GM18870 (cell line): ENCODE measurements at regions not wholly inside any gene's neighbourhood (a gene's known extent, or its start where the extent isn't known, plus 50 kb on each side); places are given as distances from the start of the nearest gene placed in this dataset.

Experiments
- ATAC-seq: cut with Tn5 transposase; IDR thresholded peaks from one replicate; pipeline ENCODE4 v1.9.1; 2021; ENCODE audit warnings: moderate library complexity; ENCODE audit not compliant: unreplicated experiment

DNA sequence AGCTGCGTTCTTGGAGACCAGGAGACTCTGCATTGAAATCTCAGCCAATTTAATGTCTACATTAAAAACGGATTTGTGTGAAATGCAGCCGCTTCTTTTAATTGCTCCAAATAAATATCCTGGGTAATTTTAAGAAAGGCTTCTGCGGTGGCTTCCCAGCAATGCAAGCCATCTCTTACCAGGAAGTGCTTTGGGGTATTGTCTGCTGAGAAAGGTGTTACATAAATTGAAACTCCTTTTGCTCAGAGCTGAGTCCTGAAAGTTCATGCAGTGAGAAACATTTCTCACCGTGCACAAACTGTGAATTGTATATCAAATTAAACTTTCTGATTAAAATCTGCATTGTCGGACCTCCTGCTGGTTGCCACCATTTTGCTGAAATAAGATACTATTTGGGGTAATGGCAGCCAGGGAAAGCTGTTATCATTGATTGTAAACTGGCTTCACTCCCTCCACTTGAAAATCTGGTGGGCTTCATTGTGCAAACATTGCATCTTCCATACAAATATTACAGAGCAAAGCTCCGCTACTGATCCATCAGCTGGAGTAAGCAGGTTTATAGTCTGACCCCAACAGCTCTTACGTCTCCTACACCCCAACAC, 59.5 kb downstream of the ZIC5 start:
- ATAC-seq = no peak

DNA sequence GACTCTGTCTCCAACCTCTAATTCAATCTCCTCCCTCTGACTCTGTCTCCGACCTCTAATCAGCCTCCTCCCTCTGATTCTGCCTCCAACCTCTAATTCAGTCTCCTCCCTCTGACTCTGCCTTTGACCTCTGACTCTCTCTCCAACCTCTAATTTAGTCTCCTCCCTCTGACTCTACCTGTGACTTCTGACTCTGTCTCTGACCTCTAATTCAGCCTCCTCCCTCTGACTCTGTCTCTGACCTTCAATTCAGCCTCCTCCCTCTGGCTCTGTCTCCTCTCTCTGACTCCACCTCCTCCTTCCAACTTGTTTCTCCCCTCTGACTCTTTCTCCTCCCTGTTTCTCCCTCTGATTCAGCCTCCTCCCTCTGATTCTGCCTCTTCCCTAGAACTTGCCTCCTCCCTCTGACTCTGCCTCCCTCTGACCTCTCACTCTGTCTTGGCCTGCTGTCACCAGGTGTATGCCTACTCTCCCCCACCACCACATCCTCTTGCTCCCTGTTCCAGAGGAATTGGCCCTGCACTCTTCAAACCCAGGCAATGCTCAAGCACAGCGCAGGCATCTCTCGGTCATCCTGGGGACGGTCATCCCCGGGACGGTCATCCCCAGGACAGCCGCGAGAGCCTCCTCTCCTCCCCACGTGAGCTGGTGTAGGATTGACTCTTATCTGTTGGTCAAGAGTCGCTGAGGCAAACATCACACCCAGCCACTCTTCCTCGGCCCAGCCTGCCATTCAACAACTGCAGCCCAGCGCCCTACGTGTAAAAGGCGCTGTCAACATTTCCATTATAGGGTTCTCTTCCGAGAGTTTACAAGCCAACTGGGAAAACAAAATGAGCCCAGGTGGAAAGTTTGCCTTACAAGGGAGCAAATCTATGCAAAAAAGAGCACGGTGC, 60.2 kb downstream of the ZIC5 start:
- no peak for ATAC-seq

DNA sequence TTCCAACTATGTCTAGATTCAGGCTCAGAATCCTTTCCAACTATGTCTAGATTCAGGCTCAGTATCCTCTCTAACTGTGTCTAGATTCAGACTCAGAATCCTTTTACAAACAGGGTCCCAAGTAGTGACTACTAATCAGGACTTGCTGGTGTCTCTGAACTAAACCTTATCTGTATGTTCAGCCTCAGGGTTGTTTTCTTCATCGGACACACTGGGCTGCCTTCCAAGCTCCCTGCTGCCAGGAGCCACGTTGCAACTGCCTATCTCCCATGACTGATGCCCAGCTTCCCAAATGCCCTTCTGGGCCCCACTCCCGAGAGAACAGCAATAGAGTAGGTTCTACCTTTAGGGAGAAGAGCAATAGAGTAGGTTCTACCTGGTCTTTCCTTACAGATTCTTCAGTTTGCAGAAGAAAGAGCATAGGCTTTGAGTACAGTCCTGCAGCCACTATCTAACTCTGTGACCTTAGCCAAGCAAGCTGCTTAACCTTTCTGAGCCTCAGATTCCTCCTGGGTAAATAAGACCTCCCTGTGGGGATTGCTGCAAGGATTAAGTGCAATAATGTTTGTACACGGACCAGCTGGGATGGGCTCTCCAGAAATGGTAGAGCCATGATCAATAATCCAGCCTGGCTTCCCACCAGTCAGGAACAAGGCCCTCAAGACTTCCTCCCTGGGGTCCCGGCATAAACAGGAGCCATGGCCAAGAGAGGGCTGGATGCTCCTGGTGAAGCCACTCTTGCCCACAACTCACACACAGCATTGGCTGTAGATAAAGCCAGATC, 61.5 kb downstream of the ZIC5 start:
- ATAC-seq = no peak

- no peak for ATAC-seq
These were observed 62.3 kb downstream of the ZIC5 start for GRCh38 chr13:99909097-99909835.

DNA sequence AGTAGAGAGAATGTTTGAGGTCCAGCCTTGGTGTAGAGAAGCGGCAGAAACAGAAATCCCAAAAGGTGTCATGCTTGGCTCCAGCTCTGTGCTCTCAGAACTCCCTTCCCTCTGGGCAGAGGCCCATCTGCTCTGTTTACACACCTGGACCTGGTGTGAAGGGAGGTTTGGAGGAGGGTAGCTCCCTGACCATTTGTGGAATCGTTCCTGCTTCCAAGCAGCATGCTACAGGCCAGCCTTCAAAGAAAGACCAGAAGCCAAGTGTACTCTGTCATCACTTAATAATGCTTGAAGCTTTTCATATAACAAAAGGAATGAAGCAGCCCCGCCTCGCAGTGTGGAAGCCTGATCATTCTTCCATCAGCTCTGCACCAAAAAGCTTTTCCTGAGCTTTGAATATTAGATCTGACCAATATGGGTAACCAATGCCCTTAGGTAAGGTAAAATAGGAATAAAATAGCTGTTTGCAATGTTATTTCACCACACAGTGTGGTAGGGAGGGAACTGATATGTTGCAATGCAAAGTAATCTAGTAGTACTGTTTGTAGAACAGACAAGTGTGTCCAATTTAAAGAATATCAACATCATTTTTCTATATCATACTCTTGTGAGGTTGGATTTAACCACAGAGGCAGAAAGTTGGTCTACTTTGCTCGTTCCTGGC, 63.3 kb downstream of the ZIC5 start:
- ATAC-seq = no peak

DNA sequence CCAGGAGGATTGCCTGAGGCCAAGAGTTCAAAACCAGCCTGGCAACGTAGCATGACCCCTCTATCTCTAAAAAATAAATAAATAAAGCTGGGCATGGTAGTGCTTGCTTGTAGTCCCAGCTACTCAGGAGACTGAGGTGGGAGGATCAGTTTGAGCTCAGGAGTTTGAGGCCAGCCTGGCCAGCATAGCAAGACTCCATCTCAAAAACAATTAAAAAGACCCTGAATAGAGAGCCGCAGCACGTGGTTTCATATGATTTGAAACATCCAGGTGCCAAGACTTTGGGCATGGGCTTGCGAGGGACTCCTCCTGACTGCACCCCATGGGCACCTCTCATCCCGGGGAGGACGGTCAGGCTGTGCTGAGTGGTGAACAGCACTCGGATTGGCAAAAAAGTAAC, 63.9 kb downstream of the ZIC5 start:
- ATAC-seq = no peak

- ATAC-seq = no peak
These were observed 64.5 kb downstream of the ZIC5 start for GRCh38 chr13:99907038-99907437.

DNA sequence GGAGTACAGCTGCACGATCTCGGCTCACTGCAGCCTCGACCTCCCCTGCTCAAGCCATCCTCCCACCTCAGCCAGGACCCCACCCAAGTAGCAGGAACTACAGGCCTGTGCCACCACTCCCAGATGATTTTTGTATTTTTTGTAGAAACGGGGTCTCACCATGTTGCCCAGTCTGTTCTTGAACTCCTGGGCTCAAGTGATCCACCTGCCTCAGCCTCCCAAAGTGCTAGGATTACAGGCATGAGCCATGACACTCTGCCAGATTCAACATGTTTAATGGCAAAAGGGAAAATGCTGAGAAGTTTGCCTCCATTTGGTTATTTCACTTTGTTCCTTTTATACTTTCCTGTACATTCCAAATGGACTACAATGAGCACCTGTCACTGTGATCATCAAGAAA, 65.8 kb downstream of the ZIC5 start:
- no peak for ATAC-seq

DNA sequence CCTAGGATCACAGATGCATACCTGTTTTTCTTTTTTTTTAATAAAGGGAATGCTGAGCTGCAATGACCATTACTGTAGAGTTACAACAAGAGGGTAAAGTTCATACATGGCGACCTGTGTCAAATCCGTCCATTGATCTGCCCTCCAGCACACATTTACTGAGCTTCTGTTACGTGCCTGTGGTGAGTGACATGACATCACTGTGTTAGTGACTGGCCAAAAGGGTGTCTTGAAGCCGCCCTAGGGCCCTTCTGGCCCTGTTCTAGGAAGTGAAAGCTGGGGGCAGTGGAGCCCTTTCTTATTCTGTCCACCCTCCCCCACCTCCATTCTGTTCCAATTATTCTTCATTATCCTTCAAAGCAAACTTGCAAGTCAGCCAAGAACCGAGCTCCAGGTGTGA, 66.3 kb downstream of the ZIC5 start:
- no peak for ATAC-seq

- no peak for ATAC-seq
These were observed 68.4 kb downstream of the ZIC5 start for GRCh38 chr13:99903140-99903539.

GRCh38 chr13:99902657-99903056, 68.9 kb downstream of the ZIC5 start:
- no peak for ATAC-seq

GRCh38 chr13:99900960-99901359, 70.6 kb downstream of the ZIC5 start:
- no peak for ATAC-seq

GRCh38 chr13:99898421-99898820, 73.1 kb downstream of the ZIC5 start:
- ATAC-seq = no peak

DNA sequence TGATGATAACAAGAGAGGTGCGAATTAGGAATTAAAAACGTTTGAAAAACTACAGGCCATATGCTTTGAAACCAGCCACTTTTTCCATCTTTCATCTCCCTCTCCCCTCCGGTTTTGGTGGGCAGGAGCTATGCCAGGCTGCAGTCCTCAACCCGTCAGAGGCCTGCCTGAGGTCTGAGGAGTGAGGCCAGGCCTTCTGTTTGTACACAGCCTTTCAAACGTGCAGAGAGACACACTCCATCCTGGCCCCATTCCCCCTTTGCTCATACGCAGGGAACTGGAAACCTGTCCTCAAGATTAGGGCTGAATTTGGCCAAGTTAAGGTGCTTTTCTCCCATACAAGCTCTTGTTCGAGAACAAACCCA, 74.5 kb downstream of the ZIC5 start:
- ATAC-seq = no peak

DNA sequence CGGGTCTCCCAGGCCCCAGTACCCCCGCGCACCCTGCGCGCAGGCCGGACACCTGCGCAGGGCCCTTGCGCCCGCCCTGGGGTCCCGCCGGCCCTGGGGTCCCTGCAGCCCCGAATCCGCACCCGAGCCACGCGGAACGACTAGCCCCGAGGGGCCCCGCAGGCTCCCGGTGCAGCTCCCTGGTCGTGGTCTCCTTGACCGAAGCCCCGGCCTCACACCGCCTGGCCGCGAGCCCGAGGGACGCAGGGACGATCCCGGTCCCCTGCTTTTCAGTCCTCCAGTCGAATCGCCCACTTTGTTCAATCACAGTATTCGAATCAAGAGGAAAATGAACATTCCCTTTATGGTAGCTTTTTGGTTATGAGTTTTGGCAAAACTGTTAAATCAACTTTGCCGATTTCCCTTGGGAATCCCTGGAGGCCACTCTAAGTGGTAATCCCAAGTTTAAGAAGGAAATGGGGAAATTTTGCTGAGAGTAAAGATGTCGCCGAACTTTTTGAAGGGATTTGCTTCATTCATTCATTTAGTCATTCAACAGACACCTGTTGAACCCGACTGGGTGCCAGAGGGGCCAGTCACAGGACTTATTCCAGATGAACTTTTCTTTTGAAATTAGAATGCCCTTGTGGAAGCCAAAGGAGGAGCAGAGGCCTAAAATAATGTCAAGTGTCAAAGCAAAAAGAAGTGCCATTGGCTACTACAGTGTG, 75.0 kb downstream of the ZIC5 start:
- no peak for ATAC-seq

DNA sequence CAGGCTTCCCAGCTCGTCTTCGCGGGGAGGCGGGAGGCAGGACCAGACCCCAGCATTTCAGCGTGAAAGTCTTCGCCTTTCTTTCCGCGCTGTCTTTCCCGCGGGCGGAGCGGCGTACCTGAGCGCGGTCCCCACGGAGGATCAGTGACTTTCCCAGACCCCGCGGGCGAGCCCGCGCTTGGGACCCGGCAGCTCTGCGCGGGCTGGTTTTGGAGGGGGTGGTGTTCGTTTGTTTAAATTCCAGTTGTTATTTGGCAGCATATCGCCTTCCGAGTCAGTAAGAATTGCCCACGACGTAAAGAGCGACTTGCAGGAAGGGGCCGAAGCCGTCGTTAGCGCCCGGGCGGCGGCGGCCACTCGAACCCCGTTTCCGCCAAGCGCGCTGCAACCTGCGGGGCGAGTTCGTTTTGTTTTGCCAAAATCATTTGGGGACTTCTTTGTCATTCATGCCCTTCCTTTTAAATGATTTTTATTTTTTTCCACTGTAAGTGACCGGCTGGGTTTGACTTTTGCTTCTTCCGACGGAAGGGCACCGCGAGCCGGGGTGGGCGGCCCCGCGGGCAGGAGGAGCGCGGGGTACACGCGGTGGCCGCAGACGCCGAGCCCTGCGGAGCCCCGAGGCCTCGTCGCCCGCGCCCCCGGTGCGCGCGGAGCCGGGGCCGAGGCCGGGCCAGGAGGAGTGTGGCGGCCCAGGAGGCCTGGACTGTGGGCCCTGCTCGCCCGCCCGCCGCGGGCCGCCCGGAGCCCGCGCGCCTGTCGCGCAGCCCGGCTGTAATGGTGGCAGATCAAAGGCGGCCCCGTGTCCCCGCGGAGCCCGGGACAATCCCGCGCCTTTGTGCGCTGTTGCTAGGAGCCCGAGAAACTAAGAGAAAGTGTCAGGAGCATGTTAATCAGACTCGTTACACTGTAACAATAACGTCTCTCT, 75.9 kb downstream of the ZIC5 start:
- no peak for ATAC-seq

DNA sequence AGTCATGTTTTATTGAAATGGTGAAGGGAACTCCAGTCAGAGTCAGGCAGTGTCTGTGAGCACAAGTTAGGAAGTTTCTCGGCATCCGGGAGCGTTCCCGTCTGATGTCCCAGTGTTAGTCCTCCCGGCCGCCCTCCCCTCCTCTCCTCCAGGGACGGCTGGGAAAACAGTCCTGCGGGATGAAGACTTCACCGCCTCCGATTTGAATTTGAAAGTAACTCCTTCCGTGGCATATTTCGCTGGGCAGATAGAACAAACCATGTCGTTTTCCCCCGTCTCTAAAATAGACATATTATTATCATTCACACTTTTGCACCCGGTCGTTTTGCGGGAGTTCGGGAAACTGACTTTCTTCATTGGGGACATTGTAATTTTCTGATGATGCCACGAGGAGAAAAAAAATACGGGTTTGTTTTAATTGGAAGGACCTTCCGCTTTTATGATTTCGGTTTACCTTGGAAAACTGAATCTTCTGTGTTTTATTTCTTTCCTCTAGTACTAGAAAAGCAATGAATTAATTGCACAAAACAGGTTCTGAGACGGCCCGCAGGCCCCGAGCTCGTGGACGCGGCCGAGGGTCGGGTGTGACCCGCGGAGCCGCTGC, 76.6 kb downstream of the ZIC5 start:
- ATAC-seq = no peak

- ATAC-seq = no peak
These were observed 77.3 kb downstream of the ZIC5 start for GRCh38 chr13:99894105-99894839.
